RKO (cell line): ENCODE measurements at regions not wholly inside any gene's neighbourhood (a gene's known extent, or its start where the extent isn't known, plus 50 kb on each side); places are given as distances from the start of the nearest gene placed in this dataset.
"Not testable (repeated sequence)": the region's sequence is repeated elsewhere in the genome, so short reads cannot be mapped to it uniquely, and the experiment has no call there.

Experiments
- DNase-seq: peaks from one replicate; pipeline ENCODE4 v3.0.0-alpha.2; 2016; ENCODE audit warnings: low spot score

GRCh38 chr2:200102971-200103370 lies 147.6 kb downstream of the MAIP1 start:
- DNase-seq: no peak

- peak; percentile 12 for DNase-seq
Measured at GRCh38 chr2:200104015-200104414, 148.6 kb downstream of the MAIP1 start.

GRCh38 chr2:200107514-200108217 lies 152.3 kb downstream of the MAIP1 start:
- DNase-seq: no peak

GRCh38 chr2:200109421-200109820 lies 154.0 kb downstream of the MAIP1 start:
- DNase-seq: no peak

- DNase-seq: no peak
Measured at GRCh38 chr2:200110381-200110780, 155.0 kb downstream of the MAIP1 start.

GRCh38 chr2:200113016-200113799 lies 157.8 kb downstream of the MAIP1 start:
- not testable (repeated sequence) for DNase-seq

- no peak for DNase-seq
Measured at GRCh38 chr2:200119236-200119635, 163.9 kb downstream of the MAIP1 start.

- DNase-seq: no peak
Measured at GRCh38 chr2:200121931-200122330, 166.5 kb downstream of the MAIP1 start.

- no peak for DNase-seq
Measured at GRCh38 chr2:200122683-200123082, 167.3 kb downstream of the MAIP1 start.

GRCh38 chr2:200124665-200125368 lies 169.4 kb downstream of the MAIP1 start:
- DNase-seq: not testable (repeated sequence)

GRCh38 chr2:200125444-200126284 lies 170.3 kb downstream of the MAIP1 start:
- no peak for DNase-seq

GRCh38 chr2:200126285-200126670 lies 170.9 kb downstream of the MAIP1 start:
- not testable (repeated sequence) for DNase-seq

- not testable (repeated sequence) for DNase-seq
Measured at GRCh38 chr2:200126680-200127079, 171.3 kb downstream of the MAIP1 start.

- DNase-seq: no peak
Measured at GRCh38 chr2:200127848-200128247, 172.5 kb downstream of the MAIP1 start.

- DNase-seq: no peak
Measured at GRCh38 chr2:200128296-200128695, 172.9 kb downstream of the MAIP1 start.

- DNase-seq: no peak
Measured at GRCh38 chr2:200129721-200130462, 174.5 kb downstream of the MAIP1 start.

GRCh38 chr2:200130762-200131166 lies 175.4 kb downstream of the MAIP1 start:
- DNase-seq: peak; percentile 16

- no peak for DNase-seq
Measured at GRCh38 chr2:200131307-200131706, 175.2 kb upstream of the SPATS2L start.

GRCh38 chr2:200135082-200135481 lies 171.4 kb upstream of the SPATS2L start:
- DNase-seq: no peak

- no peak for DNase-seq
Measured at GRCh38 chr2:200136655-200137054, 169.8 kb upstream of the SPATS2L start.

GRCh38 chr2:200137271-200137670 lies 169.2 kb upstream of the SPATS2L start:
- DNase-seq: no peak
